H1 (cell line): ENCODE measurements at regions not wholly inside any gene's neighbourhood (a gene's known extent, or its start where the extent isn't known, plus 50 kb on each side); places are given as distances from the start of the nearest gene placed in this dataset.

Experiments
- CTCF ChIA-PET: fragments of 300-600 bp; sonication (Branson Sonifier 250); formaldehyde crosslinking; loops from one replicate; lab custom pipeline; 2021; ENCODE audit not compliant: partially characterized antibody; lab: Charles Lee
- POLR2A ChIA-PET: fragments of 300-600 bp; sonication (Branson Sonifier 250); formaldehyde crosslinking; loops from one replicate; lab custom pipeline; 2021; ENCODE audit warnings: inconsistent platforms; ENCODE audit not compliant: partially characterized antibody; lab: Charles Lee
- DNase-seq, 2 experiments: peaks; one replicate each; pipeline versions ENCODE4 v3.0.0 to v3.0.0-alpha.2; 2010 to 2022; ENCODE audit warnings: low spot score in 2 of 2, low read depth in 1 of 2, mixed read lengths in 1 of 2
- FAIRE-seq: peaks from 2 replicates; lab custom pipeline; 2011; peaks lifted over from hg19 to GRCh38; lab: Jason Lieb, UNC
- H2AFZ ChIP-seq: 2 replicates; pipeline ENCODE4 v1.8.1; 2012; ENCODE audit warnings: low read length, inconsistent platforms
- H2AK5ac ChIP-seq: 2 replicates; pipeline ENCODE4 v1.6.1; 2013; ENCODE audit warnings: low read depth, low read length
- H2BK120ac ChIP-seq: replicated peaks from 2 replicates; pipeline ENCODE3; 2013; ENCODE audit warnings: low read depth, low read length, inconsistent platforms
- H2BK12ac ChIP-seq: 2 replicates; pipeline ENCODE4 v1.6.1; 2013; ENCODE audit warnings: low read depth, low read length
- H2BK15ac ChIP-seq: 2 replicates; pipeline ENCODE4 v1.6.1; 2013; ENCODE audit warnings: low read length
- H2BK20ac ChIP-seq: 2 replicates; pipeline ENCODE4 v1.6.1; 2013; ENCODE audit warnings: low read length
- H2BK5ac ChIP-seq: 2 replicates; pipeline ENCODE4 v1.6.1; 2013; ENCODE audit warnings: low read depth, low read length
- H3K14ac ChIP-seq: 2 replicates; pipeline ENCODE4 v1.6.1; 2013; ENCODE audit warnings: inconsistent platforms; ENCODE audit not compliant: insufficient read length
- H3K18ac ChIP-seq: 2 replicates; pipeline ENCODE4 v1.6.1; 2013; ENCODE audit warnings: low read length; ENCODE audit errors: extremely low read depth
- H3K23ac ChIP-seq: 2 replicates; pipeline ENCODE4 v1.6.1; 2013; ENCODE audit warnings: inconsistent platforms; ENCODE audit not compliant: insufficient read length
- H3K23me2 ChIP-seq: 2 replicates; pipeline ENCODE4 v1.6.1; 2013; ENCODE audit warnings: low read depth, low read length
- H3K27ac ChIP-seq: 2 replicates; pipeline ENCODE4 v1.6.1; 2011; ENCODE audit warnings: low read depth, low read length, inconsistent platforms
- H3K27me3 ChIP-seq, 4 experiments: replicated peaks in 1 of 4; 1 replicate in 1 of 4; 2 replicates in 3 of 4; pipeline versions ENCODE4 v1.6.1 to v1.8.1; 2011 to 2013; ENCODE audit warnings: low read length in 3 of 4, mild to moderate bottlenecking in 3 of 4, inconsistent platforms in 2 of 4, mixed read lengths in 2 of 4, moderate library complexity in 1 of 4; ENCODE audit not compliant: control insufficient read depth in 3 of 4, insufficient read depth in 3 of 4; ENCODE audit errors: extremely low read depth in 1 of 4
- H3K36me3 ChIP-seq, 4 experiments: 2 replicates each; pipeline versions ENCODE4 v1.6.1 to v1.8.1; 2011 to 2013; ENCODE audit warnings: mild to moderate bottlenecking in 4 of 4, low read length in 3 of 4, moderate library complexity in 2 of 4, control low read depth in 1 of 4, inconsistent platforms in 1 of 4; ENCODE audit not compliant: insufficient read depth in 4 of 4, control insufficient read depth in 2 of 4
- H3K4ac ChIP-seq: replicated peaks from 2 replicates; pipeline ENCODE3; 2013; ENCODE audit warnings: low read length, low read depth, mixed read lengths, inconsistent platforms; ENCODE audit not compliant: insufficient read length
- H3K4me1 ChIP-seq, 4 experiments: replicated peaks in 1 of 4; 1 replicate in 1 of 4; 2 replicates in 3 of 4; pipeline versions ENCODE4 v1.6.1 to v1.8.1; 2011 to 2013; ENCODE audit warnings: low read length in 3 of 4, inconsistent platforms in 2 of 4, mixed read lengths in 1 of 4; ENCODE audit not compliant: insufficient read depth in 4 of 4, control insufficient read depth in 3 of 4
- H3K4me2 ChIP-seq, 2 experiments: 2 replicates each; pipeline versions ENCODE4 v1.6.1 to v1.8.1; 2011 to 2013; ENCODE audit warnings: low read depth in 2 of 2, low read length in 2 of 2, control low read depth in 1 of 2, inconsistent platforms in 1 of 2, mild to moderate bottlenecking in 1 of 2; ENCODE audit not compliant: insufficient read depth in 1 of 2
- H3K4me3 ChIP-seq, 4 experiments: fragments of 200-600, 300-600 bp in 1 of 4; sonication (generic), shearing (Covaris generic), sonication (Bioruptor Twin) in 1 of 4; 2 replicates each; pipeline versions ENCODE4 v1.5.1 to v1.8.1; 2011 to 2016; ENCODE audit warnings: low read length in 4 of 4, low read depth in 3 of 4, control low read depth in 2 of 4, inconsistent platforms in 2 of 4, mild to moderate bottlenecking in 2 of 4, mixed read lengths in 1 of 4, moderate library complexity in 1 of 4; ENCODE audit not compliant: insufficient read depth in 2 of 4; ENCODE audit errors: extremely low read depth in 1 of 4
- H3K56ac ChIP-seq: replicated peaks from 2 replicates; pipeline ENCODE3; 2013; ENCODE audit warnings: low read depth, mild to moderate bottlenecking, mixed read lengths, low read length, inconsistent platforms; ENCODE audit not compliant: insufficient read length
- H3K79me1 ChIP-seq: 2 replicates; pipeline ENCODE4 v1.6.1; 2013; ENCODE audit warnings: low read depth, low read length, control low read depth
- H3K79me2 ChIP-seq, 2 experiments: 2 replicates each; pipeline versions ENCODE4 v1.6.1 to v1.8.1; 2012 to 2013; ENCODE audit warnings: low read length in 2 of 2, mild to moderate bottlenecking in 2 of 2, inconsistent platforms in 1 of 2; ENCODE audit not compliant: insufficient read depth in 2 of 2, control insufficient read depth in 1 of 2
- H3K9ac ChIP-seq, 4 experiments: replicated peaks in 1 of 4; 1 replicate in 1 of 4; 2 replicates in 3 of 4; pipeline versions ENCODE4 v1.6.1 to v1.8.1; 2011 to 2013; ENCODE audit warnings: low read depth in 3 of 4, low read length in 3 of 4, control low read depth in 2 of 4, mild to moderate bottlenecking in 2 of 4, moderate library complexity in 2 of 4, inconsistent platforms in 1 of 4; ENCODE audit errors: extremely low read depth in 1 of 4
- H3K9me3 ChIP-seq, 2 experiments: 2 replicates each; pipeline versions ENCODE4 v1.6.1 to v1.8.1; 2012 to 2013; ENCODE audit warnings: mild to moderate bottlenecking in 2 of 2, moderate library complexity in 2 of 2, control low read depth in 1 of 2, inconsistent platforms in 1 of 2, low read depth in 1 of 2, low read length in 1 of 2, mixed read lengths in 1 of 2; ENCODE audit not compliant: insufficient read depth in 2 of 2
- H4K20me1 ChIP-seq, 2 experiments: replicated peaks in 1 of 2; 2 replicates each; pipeline versions ENCODE3 to v1.8.1; 2011 to 2013; ENCODE audit warnings: inconsistent platforms in 2 of 2, low read length in 2 of 2, mild to moderate bottlenecking in 1 of 2; ENCODE audit not compliant: insufficient read depth in 2 of 2, control insufficient read depth in 1 of 2
- H4K5ac ChIP-seq: 2 replicates; pipeline ENCODE4 v1.6.1; 2013; ENCODE audit warnings: low read length, low read depth, mixed read lengths, inconsistent platforms; ENCODE audit not compliant: insufficient read length
- H4K8ac ChIP-seq: 2 replicates; pipeline ENCODE4 v1.8.0; 2013; ENCODE audit warnings: mild to moderate bottlenecking, moderate library complexity, low read length, inconsistent platforms; ENCODE audit not compliant: insufficient read depth; ENCODE audit errors: extremely low read depth
- H4K91ac ChIP-seq: replicated peaks from 2 replicates; pipeline ENCODE3; 2013; ENCODE audit warnings: low read length, mixed read lengths, inconsistent platforms; ENCODE audit not compliant: insufficient read length
- BRCA1 ChIP-seq: IDR thresholded peaks from 2 replicates; pipeline ENCODE4 v1.6.1; 2012; ENCODE audit warnings: low read depth, low read length, improper control_type of control experiment
- GTF2F1 ChIP-seq: IDR thresholded peaks from 2 replicates; pipeline ENCODE4 v1.6.1; 2012; ENCODE audit warnings: low read depth, low read length, improper control_type of control experiment, borderline replicate concordance
- HDAC2 ChIP-seq, 2 experiments: fragments of 300-600 bp in 1 of 2; sonication (generic) in 1 of 2; IDR thresholded peaks; 2 replicates each; pipeline ENCODE4 v1.6.1; 2011 to 2012; ENCODE audit warnings: low read depth in 2 of 2, low read length in 2 of 2, mild to moderate bottlenecking in 2 of 2, moderate library complexity in 2 of 2, borderline replicate concordance in 1 of 2, inconsistent platforms in 1 of 2
- JUND ChIP-seq: IDR thresholded peaks from 2 replicates; pipeline ENCODE4 v1.6.1; 2011; ENCODE audit warnings: mild to moderate bottlenecking, improper control_type of control experiment, low read length
- POLR2A ChIP-seq, 2 experiments: IDR thresholded peaks; 1 replicate in 1 of 2; 2 replicates in 1 of 2; pipeline ENCODE4 v1.6.1; 2011; ENCODE audit warnings: low read depth in 2 of 2, low read length in 2 of 2, mild to moderate bottlenecking in 2 of 2; ENCODE audit errors: control extremely low read depth in 1 of 2
- RAD21 ChIP-seq, 2 experiments: IDR thresholded peaks in 1 of 2; conservative IDR thresholded peaks in 1 of 2; 2 replicates each; pipeline ENCODE4 v1.6.1; 2011; ENCODE audit warnings: low read depth in 2 of 2, low read length in 2 of 2, improper control_type of control experiment in 1 of 2, inconsistent platforms in 1 of 2, mild to moderate bottlenecking in 1 of 2, moderate library complexity in 1 of 2
- SIX5 ChIP-seq: IDR thresholded peaks from 2 replicates; pipeline ENCODE4 v1.6.1; 2011; ENCODE audit warnings: mild to moderate bottlenecking, low read depth, low read length
- TAF1 ChIP-seq: IDR thresholded peaks from 2 replicates; pipeline ENCODE4 v1.6.1; 2011; ENCODE audit warnings: mild to moderate bottlenecking, low read depth, low read length
- YY1 ChIP-seq: IDR thresholded peaks from 2 replicates; pipeline ENCODE4 v1.6.1; 2011; ENCODE audit warnings: low read depth, mild to moderate bottlenecking, low read length
- WGBS, 2 experiments: shearing (Covaris generic) in 1 of 2; methylation state at CpG; one replicate each; pipeline versions ENCODE4 v1.1.6 to v1.1.7; 2013 to 2015; ENCODE audit warnings: low lambda C conversion rate in 2 of 2, mixed read lengths in 2 of 2, inconsistent platforms in 1 of 2, low coverage in 1 of 2, missing lambda C conversion rate in 1 of 2; ENCODE audit not compliant: insufficient replicate concordance in 2 of 2, insufficient coverage in 1 of 2, insufficient read length in 1 of 2; ENCODE audit errors: extremely low coverage in 1 of 2, missing lambda C conversion rate in 1 of 2; 5-methylcytosine and 5-hydroxymethylcytosine counted together
- TF ChIP-seq, protein P1 (sequence below): IDR thresholded peaks from 2 replicates; pipeline ENCODE4 v1.6.1; 2011; ENCODE audit warnings: low read depth, mild to moderate bottlenecking, low read length; ENCODE audit not compliant: insufficient read depth

DNA sequence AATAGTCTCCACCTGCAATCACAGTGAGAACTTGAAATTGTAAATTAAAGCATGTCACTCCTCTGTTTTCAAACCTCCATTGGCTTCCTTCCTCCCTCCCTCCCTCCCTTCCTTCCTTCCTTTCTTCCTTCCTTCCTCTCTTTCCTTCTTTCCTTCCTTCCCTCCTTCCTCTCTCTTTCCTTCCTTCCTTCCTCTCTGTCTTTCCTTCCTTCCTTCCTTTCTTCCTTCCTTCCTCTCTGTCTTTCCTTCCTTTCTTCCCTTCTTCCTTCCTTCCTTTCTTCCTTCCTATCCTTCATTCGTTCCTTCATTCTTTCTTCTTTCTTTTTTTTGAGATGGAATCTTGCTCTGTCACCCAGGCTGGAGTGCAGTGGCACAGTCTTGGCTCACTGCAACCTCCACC lies 595.0 kb upstream of the ZNF608 start:
- no peak overlapping the region for H2BK20ac ChIP-seq
- no peak overlapping the region for H3K27ac ChIP-seq
- H3K23ac ChIP-seq: no peak overlapping the region
- H4K91ac ChIP-seq: no peak overlapping the region
- no peak overlapping the region for H4K8ac ChIP-seq
- H3K18ac ChIP-seq: no peak overlapping the region
- H2BK15ac ChIP-seq: no peak overlapping the region
- CTCF ChIA-PET: no interaction called here
- H2BK5ac ChIP-seq: no peak overlapping the region
- H3K4me3 ChIP-seq: no peak overlapping the region
- POLR2A ChIA-PET: no interaction called here
- H3K4me2 ChIP-seq: no peak overlapping the region
- no peaks in the 10 kb centered on the region for H3K36me3 ChIP-seq
- no peak overlapping the region for H3K56ac ChIP-seq
- H3K9me3 ChIP-seq: no peaks in the 10 kb centered on the region
- no peak overlapping the region for H3K9ac ChIP-seq
- DNase-seq (no peak), FAIRE-seq (no peak)
- H3K27me3 ChIP-seq: no peaks in the 10 kb centered on the region
- H4K20me1 ChIP-seq: no peaks in the 10 kb centered on the region
- WGBS, 2 experiments: 75 to 87% methylated on average over 1 of the region's 1 CpG
- no peak overlapping the region for H2AK5ac ChIP-seq
- no peak overlapping the region for H3K4ac ChIP-seq
- H3K14ac ChIP-seq: no peak overlapping the region
- H4K5ac ChIP-seq: no peak overlapping the region
- no peaks in the 10 kb centered on the region for H3K23me2 ChIP-seq
- no peak overlapping the region for H2AFZ ChIP-seq
- no peaks in the 10 kb centered on the region for H3K79me2 ChIP-seq
- no peaks in the 10 kb centered on the region for H3K79me1 ChIP-seq
- H2BK120ac ChIP-seq: no peak overlapping the region
- H2BK12ac ChIP-seq: no peak overlapping the region
- H3K4me1 ChIP-seq: peaks cover 0 to 9% (median 3%) of the 10 kb centered on the region in 4 experiments; a peak in 3 of 7 replicates
- no peak for TF ChIP-seq GTF2F1
- no peak for TF ChIP-seq POLR2A (IDR thresholded peaks at IDR 0.05; ENCODE audit: control extremely low read depth in 1 of 2, low read depth in 2 of 2, low read length in 2 of 2)
- TF ChIP-seq SIX5: no peak
- no peak for TF ChIP-seq YY1
- TF ChIP-seq RAD21 (IDR thresholded peaks at IDR 0.05 in 1 of 2, conservative IDR thresholded peaks at IDR 0.05 in 1 of 2; ENCODE audit: low read depth in 2 of 2, low read length in 2 of 2): no peak
- TF ChIP-seq HDAC2 (IDR thresholded peaks at IDR 0.05; ENCODE audit: borderline replicate concordance in 1 of 2, low read depth in 2 of 2, low read length in 2 of 2): no peak
- no peak for TF ChIP-seq TAF1
- TF ChIP-seq, protein P1, sequence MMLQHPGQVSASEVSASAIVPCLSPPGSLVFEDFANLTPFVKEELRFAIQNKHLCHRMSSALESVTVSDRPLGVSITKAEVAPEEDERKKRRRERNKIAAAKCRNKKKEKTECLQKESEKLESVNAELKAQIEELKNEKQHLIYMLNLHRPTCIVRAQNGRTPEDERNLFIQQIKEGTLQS: no peak
- TF ChIP-seq BRCA1: no peak
- no peak for TF ChIP-seq JUND
